Mesothelial cell of epicardium (in vitro differentiated cells): ENCODE measurements at regions not wholly inside any gene's neighbourhood (a gene's known extent, or its start where the extent isn't known, plus 50 kb on each side); places are given as distances from the start of the nearest gene placed in this dataset.

Source experiments
- DNase-seq, 2 experiments: peaks; one replicate each; pipeline ENCODE4 v3.0.0; 2021; ENCODE audit warnings: low spot score in 2 of 2; ENCODE audit not compliant: unreplicated experiment in 2 of 2
- H3K27ac Mint-ChIP-seq: 2 replicates; pipeline ENCODE4 v1.8.0; 2021; ENCODE audit warnings: mixed read lengths
- H3K27me3 Mint-ChIP-seq: 2 replicates; pipeline ENCODE4 v1.8.0; 2021; ENCODE audit warnings: low read depth, mixed read lengths
- H3K36me3 Mint-ChIP-seq: 2 replicates; pipeline ENCODE4 v1.8.0; 2021; ENCODE audit warnings: mixed read lengths
- H3K4me1 Mint-ChIP-seq: 2 replicates; pipeline ENCODE4 v1.8.0; 2021; ENCODE audit warnings: mixed read lengths
- H3K4me3 Mint-ChIP-seq: 2 replicates; pipeline ENCODE4 v1.8.0; 2021; ENCODE audit warnings: mild to moderate bottlenecking, moderate library complexity, mixed read lengths
- H3K9me3 Mint-ChIP-seq: 2 replicates; pipeline ENCODE4 v1.8.0; 2021; ENCODE audit warnings: mixed read lengths
- CTCF ChIP-seq: fragments of 200-600 bp; sonication (generic); IDR thresholded peaks from one replicate; pipeline ENCODE4 v1.5.0; 2021; ENCODE audit warnings: antibody characterized with exemption; ENCODE audit not compliant: unreplicated experiment

- H3K27ac Mint-ChIP-seq = no peak overlapping the region
- no peak for TF ChIP-seq CTCF
- H3K9me3 Mint-ChIP-seq = no peaks in the 10 kb centered on the region
- H3K36me3 Mint-ChIP-seq = no peaks in the 10 kb centered on the region
- H3K27me3 Mint-ChIP-seq = peaks cover 6% of the 10 kb centered on the region
- H3K4me1 Mint-ChIP-seq = no peaks in the 10 kb centered on the region
- DNase-seq = no peak
- no peak overlapping the region for H3K4me3 Mint-ChIP-seq
Measured at GRCh38 chr20:7432612-7433011, 507.6 kb downstream of the HAO1 start.

GRCh38 chr20:7437311-7437710 lies 502.9 kb downstream of the HAO1 start:
- DNase-seq = no peak
- Mint-ChIP-seq H3K27ac (no peak overlapping the region), H3K27me3 (no peaks in the 10 kb centered on the region), H3K9me3 (peaks cover 2% of the 10 kb centered on the region), H3K36me3 (no peaks in the 10 kb centered on the region), H3K4me1 (no peaks in the 10 kb centered on the region), H3K4me3 (no peak overlapping the region)
- TF ChIP-seq CTCF = no peak

- DNase-seq = no peak
- no peaks in the 10 kb centered on the region for H3K4me1 Mint-ChIP-seq
- no peaks in the 10 kb centered on the region for H3K36me3 Mint-ChIP-seq
- no peak overlapping the region for H3K27ac Mint-ChIP-seq
- H3K27me3 Mint-ChIP-seq = peaks cover 5% of the 10 kb centered on the region
- H3K9me3 Mint-ChIP-seq = peaks cover 7% of the 10 kb centered on the region
- H3K4me3 Mint-ChIP-seq = no peak overlapping the region
- no peak for TF ChIP-seq CTCF
Measured at GRCh38 chr20:7449269-7449668, 491.0 kb downstream of the HAO1 start.

GRCh38 chr20:7452890-7453289 lies 487.4 kb downstream of the HAO1 start:
- H3K36me3 Mint-ChIP-seq = no peaks in the 10 kb centered on the region
- H3K9me3 Mint-ChIP-seq = no peaks in the 10 kb centered on the region
- H3K27me3 Mint-ChIP-seq = peaks cover 5% of the 10 kb centered on the region
- H3K4me3 Mint-ChIP-seq = no peak overlapping the region
- H3K4me1 Mint-ChIP-seq = no peaks in the 10 kb centered on the region
- no peak for TF ChIP-seq CTCF
- DNase-seq = no peak
- no peak overlapping the region for H3K27ac Mint-ChIP-seq

- Mint-ChIP-seq H3K27me3 (peaks cover 10% of the 10 kb centered on the region), H3K9me3 (no peaks in the 10 kb centered on the region), H3K36me3 (no peaks in the 10 kb centered on the region), H3K4me3 (no peak overlapping the region), H3K4me1 (no peaks in the 10 kb centered on the region), H3K27ac (no peak overlapping the region)
- no peak for DNase-seq
- TF ChIP-seq CTCF = no peak
Measured at GRCh38 chr20:7454047-7454446, 486.2 kb downstream of the HAO1 start.

GRCh38 chr20:7458459-7458858 lies 481.8 kb downstream of the HAO1 start:
- H3K27me3 Mint-ChIP-seq = peaks cover 13% of the 10 kb centered on the region
- no peak overlapping the region for H3K27ac Mint-ChIP-seq
- no peaks in the 10 kb centered on the region for H3K9me3 Mint-ChIP-seq
- no peak for TF ChIP-seq CTCF
- no peak for DNase-seq
- H3K4me1 Mint-ChIP-seq = peaks cover 4% of the 10 kb centered on the region
- H3K4me3 Mint-ChIP-seq = no peak overlapping the region
- H3K36me3 Mint-ChIP-seq = no peaks in the 10 kb centered on the region
